CD1c-positive myeloid dendritic cell (primary cell): ENCODE measurements at regions not wholly inside any gene's neighbourhood (a gene's known extent, or its start where the extent isn't known, plus 50 kb on each side); places are given as distances from the start of the nearest gene placed in this dataset.
"Not testable (repeated sequence)": the region's sequence is repeated elsewhere in the genome, so short reads cannot be mapped to it uniquely, and the experiment has no call there.

Experiments
- DNase-seq: peaks from one replicate; pipeline ENCODE4 v3.0.0-alpha.2; 2016; ENCODE audit errors: extremely low spot score

DNA sequence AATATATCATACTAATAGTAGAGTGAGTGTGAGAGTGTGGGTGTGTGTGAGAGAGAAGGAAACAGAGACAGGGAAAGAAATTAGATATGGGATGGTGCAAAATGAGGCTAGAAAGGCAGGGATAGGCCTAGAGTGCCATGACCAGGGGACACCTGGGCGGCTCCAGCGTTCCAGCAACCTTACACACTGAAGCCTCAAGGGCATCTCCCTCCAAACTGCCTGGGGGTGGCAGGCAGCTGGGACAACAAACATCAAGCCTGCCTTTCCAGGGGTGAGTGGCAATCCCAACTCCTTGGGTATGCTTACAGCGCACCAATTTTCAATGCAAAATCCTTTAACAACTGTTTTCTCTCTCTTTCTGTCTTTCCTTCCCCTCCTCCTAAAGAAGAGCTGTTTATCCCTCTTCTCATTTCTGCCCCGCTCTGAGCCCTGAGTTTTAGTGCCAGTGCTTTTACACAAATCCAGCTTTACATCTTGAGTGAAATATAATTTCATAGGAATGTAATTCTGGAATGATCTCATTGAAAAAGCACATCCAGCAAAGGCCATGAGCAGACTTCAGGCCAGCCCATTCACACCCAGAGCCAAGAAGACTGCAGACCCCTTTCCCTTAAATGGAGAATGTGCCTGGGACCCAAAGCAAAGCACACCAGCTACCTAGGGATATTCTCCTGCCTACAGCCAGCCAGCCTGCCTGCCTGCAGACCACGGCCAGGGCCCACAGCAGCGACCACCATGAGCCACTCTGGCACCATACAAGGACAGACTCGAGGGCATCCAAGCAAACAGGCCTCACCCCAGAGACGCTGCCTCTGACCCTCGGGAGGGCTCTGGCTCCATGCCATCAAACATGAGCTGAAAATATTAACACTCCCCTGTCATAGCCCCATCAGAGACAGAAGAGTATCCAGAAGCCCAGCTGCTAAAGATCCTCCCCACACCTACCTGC, 90.3 kb downstream of the RPL27A start:
- DNase-seq = no peak

DNA sequence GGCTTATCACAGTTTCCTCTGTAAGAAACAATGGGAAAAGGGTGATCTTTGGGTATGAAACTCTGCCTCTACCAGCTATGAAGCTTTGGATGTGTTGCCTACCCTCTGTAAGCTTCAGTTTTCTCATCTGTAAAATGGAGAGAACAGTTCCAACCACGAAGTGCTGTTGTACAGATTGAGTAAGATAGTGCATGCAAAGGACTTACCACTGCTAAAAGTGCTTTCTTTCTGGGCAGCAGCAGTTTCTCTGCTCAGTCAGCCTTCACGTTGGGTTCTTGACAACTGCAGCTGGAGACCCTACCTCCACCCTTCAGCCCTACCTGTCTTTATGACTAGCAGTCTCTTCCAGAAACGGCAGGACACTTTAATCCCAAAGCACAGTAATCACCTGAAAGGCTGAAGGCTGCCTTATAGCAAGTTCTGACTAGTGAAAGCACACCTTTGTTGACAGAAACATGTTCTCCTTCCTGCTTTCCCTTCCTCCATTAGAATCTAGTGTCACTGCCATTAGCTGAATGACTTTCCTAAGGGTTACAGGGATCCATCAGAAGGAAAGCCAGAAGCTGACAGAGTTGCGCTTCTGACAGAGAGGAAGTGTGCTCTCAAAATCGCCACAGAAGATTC, 91.4 kb downstream of the RPL27A start:
- no peak for DNase-seq

DNA sequence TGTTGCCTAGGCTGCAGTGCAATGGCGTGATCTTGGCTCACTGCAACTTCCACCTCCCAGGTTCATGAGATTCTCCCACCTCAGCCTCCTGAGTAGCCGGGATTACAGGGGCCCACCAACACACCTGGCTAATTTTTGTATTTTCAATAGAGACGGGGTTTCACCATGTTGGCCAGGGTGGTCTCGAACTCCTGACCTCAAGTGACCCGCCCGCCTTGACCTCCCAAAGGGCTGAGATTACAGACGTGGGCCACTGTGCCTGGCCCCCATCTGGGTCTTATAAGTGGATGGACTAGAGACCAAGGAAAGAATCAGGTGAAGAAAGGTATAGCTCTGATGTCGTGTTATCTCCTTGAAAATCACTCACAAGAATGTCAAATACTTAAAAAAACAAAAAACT, 92.3 kb downstream of the RPL27A start:
- not testable (repeated sequence) for DNase-seq

DNA sequence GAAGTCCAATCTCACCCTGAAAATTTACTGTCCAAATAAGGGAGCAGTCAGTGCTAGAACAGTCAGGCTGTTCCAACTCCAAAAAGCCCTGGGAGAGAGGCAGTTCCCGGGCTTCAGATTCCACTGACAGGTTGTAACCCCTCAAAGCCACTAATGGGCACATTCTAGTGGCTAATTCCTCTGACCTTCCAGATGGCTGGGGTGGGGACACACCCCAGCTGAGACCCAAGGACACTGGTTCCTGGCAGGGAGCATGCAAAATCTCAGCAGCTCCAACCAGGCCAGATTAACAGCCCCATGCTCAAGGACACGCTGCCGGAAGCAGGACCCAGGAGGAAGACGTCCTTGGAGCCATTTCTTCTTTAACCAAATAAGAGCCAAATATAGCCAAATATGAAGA, 92.7 kb downstream of the RPL27A start:
- no peak for DNase-seq

DNA sequence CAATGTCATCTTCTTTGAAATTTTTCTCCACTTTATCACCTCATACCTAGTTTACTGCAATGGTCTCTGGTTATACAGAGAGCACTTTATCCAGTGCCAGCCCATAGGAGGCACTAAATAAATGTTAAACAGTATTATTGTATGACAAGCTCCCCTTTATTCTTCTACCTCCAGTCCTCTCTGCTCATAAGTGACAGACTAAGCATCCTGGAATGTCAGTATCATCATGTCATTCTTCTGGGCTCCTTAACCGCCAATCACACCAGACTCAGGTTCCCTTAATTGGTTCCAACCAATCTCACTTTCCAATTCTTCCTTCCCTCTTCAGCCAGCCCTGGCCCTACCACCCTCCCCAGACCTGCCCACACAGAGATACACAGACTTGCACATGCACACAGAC, 93.1 kb downstream of the RPL27A start:
- no peak for DNase-seq

DNA sequence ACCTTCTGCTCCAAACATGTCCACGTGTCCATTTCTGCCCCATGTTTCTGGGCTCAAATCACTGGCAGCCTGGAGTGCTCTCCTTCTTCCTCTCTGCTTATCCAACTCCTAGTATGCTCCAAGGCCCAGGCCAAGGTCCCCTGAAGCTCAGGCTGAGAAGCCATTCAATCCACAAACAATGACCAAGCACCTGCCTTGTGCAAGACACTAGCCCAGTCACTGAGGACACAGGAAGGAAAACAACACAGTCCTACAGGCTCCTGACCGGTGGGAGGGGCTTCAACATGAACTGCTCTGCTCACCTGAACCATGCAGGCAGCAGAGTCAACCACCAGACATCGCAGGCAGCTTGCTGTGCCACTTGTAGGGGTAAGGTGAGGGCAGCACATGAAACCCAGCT, 93.6 kb downstream of the RPL27A start:
- no peak for DNase-seq

DNA sequence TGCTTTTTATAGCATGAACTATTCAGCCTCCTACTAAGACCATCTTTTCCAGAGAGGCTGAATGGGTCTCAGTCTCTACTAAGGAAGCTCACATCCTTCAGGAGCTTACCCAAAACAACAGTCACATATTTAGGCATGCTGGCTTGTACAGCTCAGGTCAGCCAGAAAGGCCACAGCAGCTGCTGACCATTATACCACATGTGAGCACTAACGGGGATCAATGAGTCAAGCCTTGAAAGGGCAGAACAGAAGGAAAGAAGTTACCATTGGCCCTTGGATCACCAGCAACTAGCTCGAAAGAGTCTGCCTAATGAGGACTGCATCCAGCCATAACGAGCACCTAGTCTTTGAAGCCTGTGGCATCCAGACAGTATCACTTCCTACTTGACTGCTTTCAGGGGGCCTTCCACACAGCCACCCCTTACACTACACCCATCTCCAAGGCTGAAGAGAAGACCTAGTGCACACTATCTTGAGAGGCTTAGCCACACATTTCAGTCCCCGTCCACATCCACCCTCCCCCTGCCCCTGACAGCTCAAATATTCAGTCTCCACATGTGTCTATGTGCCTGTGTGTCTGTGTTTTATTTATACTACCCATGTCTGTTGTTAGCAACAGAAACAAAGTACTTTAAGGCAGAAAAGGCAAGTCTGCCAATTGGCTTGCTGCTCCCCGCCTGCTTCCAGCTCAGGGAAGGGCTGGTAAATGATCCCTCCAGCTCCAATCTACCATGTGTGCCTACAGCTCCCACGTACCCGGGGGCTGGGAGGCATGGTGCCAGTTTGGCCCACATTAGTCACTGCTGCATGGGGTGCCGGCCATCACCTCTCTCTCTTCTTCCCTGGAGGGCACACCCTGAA, 95.5 kb downstream of the RPL27A start:
- no peak for DNase-seq

DNA sequence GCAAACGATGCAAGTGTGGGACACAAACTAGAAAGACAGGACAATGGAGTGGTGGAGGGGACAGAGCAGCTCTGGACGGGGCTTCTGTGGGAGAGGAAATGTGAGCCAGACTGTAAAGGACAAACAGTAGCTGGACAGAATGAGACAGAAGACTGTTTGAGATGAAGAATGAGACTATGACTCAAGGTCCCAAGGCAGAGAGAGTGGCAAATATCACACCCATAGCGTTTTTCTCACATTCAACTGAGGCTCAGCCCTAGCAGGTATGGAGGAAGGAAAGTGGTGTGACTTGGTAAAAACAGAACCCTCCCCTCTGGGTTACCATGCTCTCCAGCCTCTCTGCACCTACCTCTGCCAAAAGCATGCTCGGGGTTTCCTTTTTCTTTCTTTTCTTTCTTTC, 96.5 kb downstream of the RPL27A start:
- DNase-seq = no peak

DNA sequence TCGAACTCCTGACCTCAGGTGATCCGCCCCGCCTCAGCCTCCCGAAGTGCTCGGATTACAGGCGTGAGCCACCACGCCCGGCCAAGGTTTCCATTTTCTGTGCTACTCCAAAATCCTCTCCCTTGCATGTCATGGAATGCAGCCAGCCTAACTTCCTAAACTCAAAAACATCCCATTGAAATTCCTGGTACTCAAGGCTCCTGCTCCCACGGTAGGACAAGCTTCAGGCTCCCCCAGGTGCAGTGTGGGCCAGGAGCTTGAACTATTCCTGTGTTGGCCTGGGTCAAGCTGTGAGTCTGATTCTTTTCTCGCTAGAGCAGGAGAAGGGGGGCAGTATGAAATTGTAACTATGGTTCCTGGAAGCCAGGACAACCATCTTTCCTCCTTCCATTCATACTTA, 97.1 kb downstream of the RPL27A start:
- no peak for DNase-seq

DNA sequence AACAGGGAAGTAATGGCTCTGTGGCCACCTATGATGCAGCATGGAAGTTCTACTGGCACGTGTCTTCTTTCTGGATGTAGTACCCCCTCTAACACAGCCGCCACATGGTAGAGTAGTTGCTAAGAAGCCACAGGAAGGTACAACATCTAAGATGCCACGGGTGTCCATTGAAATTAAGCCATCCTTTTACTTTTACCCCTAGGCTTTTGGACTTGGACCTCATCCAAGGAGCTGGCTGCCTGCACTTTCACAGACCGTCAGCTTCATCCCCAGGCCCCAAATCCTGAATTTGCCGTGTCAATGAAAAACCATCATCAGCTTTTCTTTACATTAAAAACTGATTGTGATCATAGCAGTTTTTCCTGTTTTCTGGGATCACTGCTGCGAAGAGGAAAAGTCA, 102.4 kb downstream of the RPL27A start:
- DNase-seq = no peak

DNA sequence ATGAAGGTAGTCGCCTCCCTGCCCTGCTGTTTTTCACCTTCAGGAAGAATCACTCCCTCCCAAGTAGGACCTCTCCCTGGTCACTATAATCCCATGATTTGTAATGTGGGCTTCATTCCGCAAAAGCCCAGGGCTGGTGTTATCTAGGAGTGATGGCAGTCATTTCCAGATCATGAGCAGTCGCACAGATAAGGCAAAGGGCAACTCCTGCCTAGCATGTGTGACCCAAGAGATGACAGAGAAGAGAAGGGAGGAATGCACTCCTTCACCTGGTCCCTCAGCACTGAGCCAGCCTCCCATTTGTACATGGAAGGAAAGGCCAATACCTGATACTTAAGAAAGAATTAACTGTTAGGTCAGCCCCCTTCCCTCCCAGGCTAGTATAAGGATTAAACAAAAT, 102.9 kb downstream of the RPL27A start:
- DNase-seq = no peak

DNA sequence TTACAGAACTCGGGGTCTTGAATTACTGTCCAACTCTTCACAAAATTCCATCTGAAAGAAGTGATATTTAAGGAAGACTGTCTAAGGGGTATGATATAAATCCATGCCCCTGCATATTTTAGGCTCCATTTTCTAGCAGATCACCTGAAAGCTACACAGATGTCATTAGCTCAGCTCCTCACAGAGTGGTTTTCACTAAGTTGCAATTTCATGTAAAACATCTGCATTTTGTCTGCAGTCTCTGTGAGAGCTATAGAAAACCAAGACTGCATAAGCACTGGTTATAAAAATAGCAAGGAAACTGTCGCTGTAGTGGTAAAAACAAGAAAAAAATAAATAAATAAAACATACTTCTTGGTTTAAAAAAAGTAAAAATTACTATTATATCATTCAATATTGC, 103.4 kb downstream of the RPL27A start:
- no peak for DNase-seq

DNA sequence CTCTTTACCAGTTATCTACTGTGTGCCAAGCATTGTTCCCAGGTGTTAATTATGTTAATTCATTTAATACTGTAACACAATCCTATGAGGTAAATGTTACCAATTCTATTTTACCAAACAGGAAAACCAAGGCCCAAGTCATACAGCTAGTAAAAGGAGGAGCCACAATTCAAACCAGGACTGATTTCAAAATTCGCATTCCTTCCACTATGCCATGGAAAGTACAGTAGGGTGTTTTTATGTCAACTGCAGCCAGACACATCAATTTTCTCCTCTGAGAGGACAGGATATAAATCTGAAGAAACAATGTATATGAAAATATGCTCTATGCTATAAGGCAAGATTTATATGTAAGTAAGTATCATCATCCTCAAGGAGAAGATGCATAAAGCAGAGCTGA, 104.3 kb downstream of the RPL27A start:
- DNase-seq = no peak

DNA sequence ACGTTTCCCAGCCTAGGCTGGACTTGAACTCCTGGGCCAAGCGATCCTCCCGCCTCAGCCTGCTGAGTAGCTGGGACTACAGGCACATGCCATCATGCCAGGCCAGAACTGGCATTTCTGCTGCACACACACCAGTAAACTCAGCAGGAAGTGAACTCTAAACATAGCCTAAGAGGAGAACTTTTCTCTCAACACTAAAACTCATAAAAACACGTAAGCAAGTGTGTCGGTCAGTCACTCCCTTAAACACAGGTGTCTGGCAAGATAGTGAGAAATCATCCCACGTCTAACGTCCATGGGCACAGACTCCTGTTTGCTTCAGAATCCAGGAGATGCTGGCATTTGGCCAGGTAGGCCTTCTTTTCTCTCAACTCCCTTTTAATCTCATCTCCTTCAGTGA, 104.8 kb downstream of the RPL27A start:
- no peak for DNase-seq

DNA sequence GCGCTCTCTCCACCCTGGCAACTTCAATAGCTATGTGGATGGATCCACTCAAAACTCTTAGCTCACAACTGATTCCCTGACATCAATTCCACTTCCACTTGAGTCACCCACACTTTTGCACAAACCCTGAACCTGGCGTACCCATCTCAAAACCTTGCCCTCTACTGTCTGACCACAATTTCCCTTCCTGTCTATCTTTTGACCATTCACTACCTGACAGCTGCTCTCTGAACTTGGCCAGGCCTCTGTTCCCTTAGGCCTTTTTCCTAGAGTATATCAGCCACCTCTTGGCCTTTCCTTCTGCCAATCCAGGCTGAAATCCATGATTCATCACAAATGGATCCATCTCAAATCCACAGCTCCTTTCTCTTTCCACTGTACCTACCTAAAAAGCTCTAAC, 106.0 kb downstream of the RPL27A start:
- no peak for DNase-seq

DNA sequence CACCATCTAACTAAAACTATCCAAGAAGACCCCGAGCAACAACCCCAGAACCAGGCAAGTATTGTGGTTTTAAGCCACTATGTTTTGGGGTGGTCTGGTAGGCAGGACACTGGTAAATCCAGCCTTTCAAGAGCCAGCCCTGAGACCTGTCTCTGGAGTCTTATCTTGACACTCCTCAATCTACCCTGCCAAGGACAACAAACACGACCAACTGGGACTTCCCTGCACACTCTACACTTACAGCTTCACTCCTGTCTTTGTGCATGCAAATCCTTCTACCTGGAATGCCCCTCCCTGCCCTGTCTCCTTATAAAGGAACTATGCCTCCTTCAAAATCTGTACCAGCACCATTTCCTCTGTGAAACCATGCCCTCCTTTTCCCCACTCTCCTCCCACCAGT, 107.3 kb downstream of the RPL27A start:
- no peak for DNase-seq

DNA sequence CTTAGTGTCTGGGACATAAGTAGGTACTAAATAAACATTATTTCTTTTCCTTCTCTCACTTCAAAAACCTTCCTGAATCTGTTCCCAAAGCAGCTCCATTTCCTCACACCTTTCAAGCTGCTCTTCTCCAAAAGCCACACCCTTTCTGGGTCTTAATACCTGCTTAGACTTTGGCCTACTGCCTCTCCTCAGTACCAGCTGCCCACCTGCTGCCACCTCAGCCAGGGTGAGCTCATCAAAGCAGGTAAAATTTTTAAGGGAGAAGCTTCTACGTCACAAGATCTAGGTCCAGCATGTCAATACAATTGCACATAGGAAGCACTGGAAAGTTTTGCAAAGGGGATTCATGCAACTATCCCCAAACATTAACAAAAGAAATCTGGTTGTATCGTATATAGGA, 108.4 kb downstream of the RPL27A start:
- no peak for DNase-seq

DNA sequence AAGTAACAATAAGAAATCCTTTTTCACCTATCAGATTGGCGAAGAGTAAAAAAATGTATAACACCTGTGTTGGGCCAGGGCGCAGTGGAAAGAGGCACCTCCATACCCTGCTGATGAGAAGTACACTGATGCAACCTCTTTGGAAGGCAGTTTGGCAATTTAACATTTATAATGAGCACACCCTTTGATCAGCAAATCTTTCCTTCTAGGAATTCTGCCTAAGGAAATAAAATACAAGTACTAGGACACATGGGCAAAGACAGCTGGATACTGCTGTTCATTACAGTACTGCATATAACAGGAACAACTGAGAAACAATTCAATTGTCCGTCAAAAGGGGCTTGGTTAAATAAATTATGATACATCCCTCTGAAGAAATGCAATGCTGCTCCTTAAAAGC, 110.1 kb downstream of the RPL27A start:
- DNase-seq = no peak

DNA sequence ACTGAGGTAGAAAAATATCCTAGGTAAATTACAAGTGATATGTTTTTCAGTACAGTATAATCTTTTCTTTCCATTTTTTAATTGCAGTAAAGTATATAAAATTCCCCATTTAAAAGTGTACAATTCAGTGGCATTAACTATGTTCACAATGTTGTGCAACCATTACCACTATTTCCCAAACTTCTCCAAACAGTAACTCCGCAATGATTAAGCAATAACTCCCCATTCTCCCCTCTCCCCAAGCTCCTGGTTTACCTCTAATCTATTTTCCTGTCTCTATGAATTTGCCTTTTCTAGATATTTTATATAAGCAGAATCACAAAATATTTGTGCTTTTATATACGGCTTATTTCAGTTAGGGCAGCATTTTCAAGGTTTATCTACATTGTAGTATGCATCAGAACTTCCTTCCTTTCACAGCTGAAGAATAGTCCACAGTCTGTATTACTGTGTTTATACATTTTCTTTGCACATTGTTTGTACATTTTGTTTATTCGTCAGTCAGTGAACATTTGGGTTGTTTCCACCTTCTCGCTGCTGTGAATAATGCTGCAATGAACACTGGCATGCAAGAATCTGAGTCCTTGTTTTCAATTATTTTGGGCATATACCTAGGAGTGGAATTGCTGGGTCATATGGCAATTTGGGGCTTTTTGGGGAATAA, 110.7 kb downstream of the RPL27A start:
- peak; percentile 41 for DNase-seq

DNA sequence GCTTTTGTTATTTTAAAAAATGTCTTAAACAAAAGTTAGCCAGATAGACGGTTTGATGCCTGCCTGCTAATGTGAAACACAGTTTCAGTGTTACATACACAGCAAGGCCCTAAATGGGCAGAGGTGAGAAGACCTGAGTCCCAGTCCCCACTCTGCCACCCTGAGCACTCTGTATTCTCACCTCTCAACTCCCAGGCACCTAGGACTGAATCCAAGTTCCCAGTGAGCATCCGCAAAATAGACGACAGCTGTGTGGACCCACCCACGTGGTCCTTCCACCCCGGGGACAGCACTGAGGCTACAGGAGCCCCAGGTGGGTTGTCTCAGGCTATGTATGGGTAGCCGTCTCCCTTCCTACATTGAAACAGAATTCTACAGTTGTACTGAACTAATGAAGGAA, 111.5 kb downstream of the RPL27A start:
- DNase-seq = no peak

DNA sequence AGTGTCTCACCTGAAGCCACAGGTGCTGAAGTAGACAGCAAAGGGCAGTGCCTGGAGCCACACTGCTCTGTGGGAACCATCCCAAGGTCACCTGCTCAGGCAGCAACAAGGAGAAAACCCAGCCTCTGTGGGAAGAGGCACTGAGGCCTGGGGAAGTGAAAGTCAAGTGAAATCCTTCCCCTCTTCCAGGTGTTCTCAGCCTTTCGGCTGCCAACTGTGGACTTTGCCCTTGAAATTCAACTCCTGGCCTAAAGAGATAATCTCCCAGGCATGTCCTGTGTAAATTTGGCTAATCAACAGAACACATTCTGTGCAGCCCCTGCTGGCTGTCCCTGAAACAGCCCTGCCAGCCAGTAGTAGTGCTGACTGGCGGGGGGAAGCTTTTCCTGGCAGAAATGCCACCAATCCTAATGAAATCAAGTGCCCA, 112.1 kb downstream of the RPL27A start:
- no peak for DNase-seq

DNA sequence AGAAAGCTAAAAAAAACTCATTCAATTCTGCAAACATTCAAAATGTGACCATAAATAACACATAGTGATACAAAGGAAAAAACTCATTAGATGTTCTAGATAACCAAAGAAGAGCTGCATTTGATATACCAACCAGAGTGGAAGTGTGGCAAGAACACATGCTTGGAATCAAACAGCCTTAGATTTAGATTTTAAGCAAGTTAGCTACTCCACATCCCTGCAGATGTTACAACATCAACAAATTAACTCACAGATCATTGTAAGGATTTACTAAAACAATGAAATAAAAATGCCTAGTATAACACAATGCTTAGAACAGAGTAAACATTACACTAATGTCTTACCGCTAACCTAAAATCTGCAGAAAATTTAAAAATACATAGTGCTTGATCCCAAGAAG, 114.0 kb upstream of the AKIP1 start:
- DNase-seq = no peak
